GM12892 (cell line): ENCODE measurements at regions not wholly inside any gene's neighbourhood (a gene's known extent, or its start where the extent isn't known, plus 50 kb on each side); places are given as distances from the start of the nearest gene placed in this dataset.
"Not testable (repeated sequence)": the region's sequence is repeated elsewhere in the genome, so short reads cannot be mapped to it uniquely, and the experiment has no call there.

Experiments used
- DNase-seq: peaks from one replicate; pipeline ENCODE4 v3.0.0; 2011; ENCODE audit not compliant: insufficient read length
- FAIRE-seq: peaks from 2 replicates; lab custom pipeline; 2011; peaks lifted over from hg19 to GRCh38; lab: Jason Lieb, UNC
- POLR2A ChIP-seq: IDR thresholded peaks from 2 replicates; pipeline ENCODE4 v1.6.1; 2011; ENCODE audit warnings: low read depth, low read length, control low read depth
- POLR2AphosphoS5 ChIP-seq: IDR thresholded peaks from 2 replicates; pipeline ENCODE4 v1.6.1; 2011; ENCODE audit warnings: low read depth, low read length, control low read depth
- TAF1 ChIP-seq: IDR thresholded peaks from 2 replicates; pipeline ENCODE4 v1.6.1; 2011; ENCODE audit warnings: low read depth, mild to moderate bottlenecking, control low read depth, low read length, borderline replicate concordance

- DNase-seq (no peak), FAIRE-seq (no peak)
- TF ChIP-seq POLR2AphosphoS5 = no peak
- TF ChIP-seq TAF1 = no peak
Observed at GRCh38 chr6:19712012-19712688, 125.0 kb upstream of the ID4 start.

- FAIRE-seq = no peak
- no peak for DNase-seq
- no peak for TF ChIP-seq TAF1
- no peak for TF ChIP-seq POLR2AphosphoS5
- no peak for TF ChIP-seq POLR2A
Observed at GRCh38 chr6:19712998-19713397, 124.2 kb upstream of the ID4 start.

- TF ChIP-seq POLR2A (no peak), TAF1 (no peak), POLR2AphosphoS5 (no peak)
- FAIRE-seq (no peak), DNase-seq (no peak)
Observed at GRCh38 chr6:19713411-19713810, 123.8 kb upstream of the ID4 start.

- no peak for FAIRE-seq
Observed at GRCh38 chr6:19713984-19714383, 123.2 kb upstream of the ID4 start.

GRCh38 chr6:19714434-19715166, 122.6 kb upstream of the ID4 start:
- FAIRE-seq (no peak), DNase-seq (no peak)
- TF ChIP-seq TAF1 (no peak), POLR2A (no peak), POLR2AphosphoS5 (no peak)

More at GRCh38 chr6:19713984-19714383, 123.2 kb upstream of the ID4 start:
- TF ChIP-seq POLR2AphosphoS5 = no peak
- no peak for TF ChIP-seq TAF1
- no peak for TF ChIP-seq POLR2A
- no peak for DNase-seq

- FAIRE-seq = no peak
- TF ChIP-seq POLR2AphosphoS5 = no peak
- TF ChIP-seq POLR2A = no peak
- no peak for TF ChIP-seq TAF1
- DNase-seq = no peak
Observed at GRCh38 chr6:19715167-19715551, 122.0 kb upstream of the ID4 start.

GRCh38 chr6:19719691-19720128, 117.5 kb upstream of the ID4 start:
- TF ChIP-seq TAF1 (no peak), POLR2AphosphoS5 (no peak), POLR2A (no peak)
- FAIRE-seq (no peak), DNase-seq (no peak)

GRCh38 chr6:19721766-19722377, 115.3 kb upstream of the ID4 start:
- TF ChIP-seq POLR2A (no peak), TAF1 (no peak), POLR2AphosphoS5 (no peak)
- no peak for DNase-seq
- FAIRE-seq = no peak

- no peak for TF ChIP-seq POLR2AphosphoS5
- no peak for TF ChIP-seq POLR2A
- TF ChIP-seq TAF1 = no peak
Observed at GRCh38 chr6:19722999-19723398, 114.2 kb upstream of the ID4 start.

GRCh38 chr6:19723545-19723944, 113.6 kb upstream of the ID4 start:
- FAIRE-seq (no peak), DNase-seq (no peak)
- TF ChIP-seq TAF1 = no peak
- no peak for TF ChIP-seq POLR2A
- no peak for TF ChIP-seq POLR2AphosphoS5

More at GRCh38 chr6:19722999-19723398, 114.2 kb upstream of the ID4 start:
- DNase-seq = no peak
- no peak for FAIRE-seq

GRCh38 chr6:19725436-19725835, 111.7 kb upstream of the ID4 start:
- not testable (repeated sequence) for FAIRE-seq, DNase-seq
